Activated CD4-positive, alpha-beta T cell treated with anti-CD3 and anti-CD28 coated beads, Interleukin-2, Interleukin-4, amounts not matched to agents 100 ng/mL and 50 ng/mL, durations not matched to agents 16 hours and 8 hours (primary cell): ENCODE measurements at regions not wholly inside any gene's neighbourhood (a gene's known extent, or its start where the extent isn't known, plus 50 kb on each side); places are given as distances from the start of the nearest gene placed in this dataset.
"Not testable (repeated sequence)": the region's sequence is repeated elsewhere in the genome, so short reads cannot be mapped to it uniquely, and the experiment has no call there.

Experiments used
- DNase-seq: peaks from one replicate; pipeline ENCODE4 v3.0.0-alpha.2; 2020; ENCODE audit warnings: low spot score

- no peak for DNase-seq
Observed at GRCh38 chr10:42987121-42987541, 89.7 kb upstream of the RET start.

- no peak for DNase-seq
Observed at GRCh38 chr10:42987575-42987974, 89.3 kb upstream of the RET start.

GRCh38 chr10:42988069-42988468 is 88.8 kb upstream of the RET start:
- DNase-seq, result no peak

- peak; percentile 7 for DNase-seq
Observed at GRCh38 chr10:42988517-42989395, 88.1 kb upstream of the RET start.

GRCh38 chr10:42989481-42989921 is 87.4 kb upstream of the RET start:
- DNase-seq, result no peak

- DNase-seq, result no peak
Observed at GRCh38 chr10:42990016-42990720, 86.7 kb upstream of the RET start.

- DNase-seq, result no peak
Observed at GRCh38 chr10:42990721-42991441, 86.0 kb upstream of the RET start.

- DNase-seq, result no peak
Observed at GRCh38 chr10:42991442-42992098, 85.3 kb upstream of the RET start.

GRCh38 chr10:42992156-42992956 is 84.5 kb upstream of the RET start:
- no peak for DNase-seq

- no peak for DNase-seq
Observed at GRCh38 chr10:42992957-42993390, 83.9 kb upstream of the RET start.

- DNase-seq, result not testable (repeated sequence)
Observed at GRCh38 chr10:42994909-42995308, 82.0 kb upstream of the RET start.

- no peak for DNase-seq
Observed at GRCh38 chr10:42995537-42995936, 81.3 kb upstream of the RET start.

GRCh38 chr10:42996588-42996987 is 80.3 kb upstream of the RET start:
- no peak for DNase-seq

- no peak for DNase-seq
Observed at GRCh38 chr10:42997151-42997848, 79.6 kb upstream of the RET start.

- no peak for DNase-seq
Observed at GRCh38 chr10:42997849-42998165, 79.1 kb upstream of the RET start.

- DNase-seq, result no peak
Observed at GRCh38 chr10:42998481-42999384, 78.1 kb upstream of the RET start.

- DNase-seq, result no peak
Observed at GRCh38 chr10:42999385-43000020, 77.4 kb upstream of the RET start.

- no peak for DNase-seq
Observed at GRCh38 chr10:43000021-43000411, 76.9 kb upstream of the RET start.
